H1 (cell line): ENCODE measurements at regions not wholly inside any gene's neighbourhood (a gene's known extent, or its start where the extent isn't known, plus 50 kb on each side); places are given as distances from the start of the nearest gene placed in this dataset.
A peak's percentile ranks its signal among the peaks of the same experiment; 100 is the strongest.

ENCODE experiments used
- CTCF ChIA-PET: fragments of 300-600 bp; sonication (Branson Sonifier 250); formaldehyde crosslinking; loops from one replicate; lab custom pipeline; 2021; ENCODE audit not compliant: partially characterized antibody; lab: Charles Lee
- POLR2A ChIA-PET: fragments of 300-600 bp; sonication (Branson Sonifier 250); formaldehyde crosslinking; loops from one replicate; lab custom pipeline; 2021; ENCODE audit warnings: inconsistent platforms; ENCODE audit not compliant: partially characterized antibody; lab: Charles Lee
- DNase-seq, 2 experiments: peaks; one replicate each; pipeline versions ENCODE4 v3.0.0 to v3.0.0-alpha.2; 2010 to 2022; ENCODE audit warnings: low spot score in 2 of 2, low read depth in 1 of 2, mixed read lengths in 1 of 2
- FAIRE-seq: peaks from 2 replicates; lab custom pipeline; 2011; peaks lifted over from hg19 to GRCh38; lab: Jason Lieb, UNC
- H2AFZ ChIP-seq: 2 replicates; pipeline ENCODE4 v1.8.1; 2012; ENCODE audit warnings: low read length, inconsistent platforms
- H2AK5ac ChIP-seq: 2 replicates; pipeline ENCODE4 v1.6.1; 2013; ENCODE audit warnings: low read depth, low read length
- H2BK120ac ChIP-seq: replicated peaks from 2 replicates; pipeline ENCODE3; 2013; ENCODE audit warnings: low read depth, low read length, inconsistent platforms
- H2BK12ac ChIP-seq: 2 replicates; pipeline ENCODE4 v1.6.1; 2013; ENCODE audit warnings: low read depth, low read length
- H2BK15ac ChIP-seq: 2 replicates; pipeline ENCODE4 v1.6.1; 2013; ENCODE audit warnings: low read length
- H2BK20ac ChIP-seq: 2 replicates; pipeline ENCODE4 v1.6.1; 2013; ENCODE audit warnings: low read length
- H2BK5ac ChIP-seq: 2 replicates; pipeline ENCODE4 v1.6.1; 2013; ENCODE audit warnings: low read depth, low read length
- H3K14ac ChIP-seq: 2 replicates; pipeline ENCODE4 v1.6.1; 2013; ENCODE audit warnings: inconsistent platforms; ENCODE audit not compliant: insufficient read length
- H3K18ac ChIP-seq: 2 replicates; pipeline ENCODE4 v1.6.1; 2013; ENCODE audit warnings: low read length; ENCODE audit errors: extremely low read depth
- H3K23ac ChIP-seq: 2 replicates; pipeline ENCODE4 v1.6.1; 2013; ENCODE audit warnings: inconsistent platforms; ENCODE audit not compliant: insufficient read length
- H3K23me2 ChIP-seq: 2 replicates; pipeline ENCODE4 v1.6.1; 2013; ENCODE audit warnings: low read depth, low read length
- H3K27ac ChIP-seq: 2 replicates; pipeline ENCODE4 v1.6.1; 2011; ENCODE audit warnings: low read depth, low read length, inconsistent platforms
- H3K27me3 ChIP-seq, 4 experiments: replicated peaks in 1 of 4; 1 replicate in 1 of 4; 2 replicates in 3 of 4; pipeline versions ENCODE4 v1.6.1 to v1.8.1; 2011 to 2013; ENCODE audit warnings: low read length in 3 of 4, mild to moderate bottlenecking in 3 of 4, inconsistent platforms in 2 of 4, mixed read lengths in 2 of 4, moderate library complexity in 1 of 4; ENCODE audit not compliant: control insufficient read depth in 3 of 4, insufficient read depth in 3 of 4; ENCODE audit errors: extremely low read depth in 1 of 4
- H3K36me3 ChIP-seq, 4 experiments: 2 replicates each; pipeline versions ENCODE4 v1.6.1 to v1.8.1; 2011 to 2013; ENCODE audit warnings: mild to moderate bottlenecking in 4 of 4, low read length in 3 of 4, moderate library complexity in 2 of 4, control low read depth in 1 of 4, inconsistent platforms in 1 of 4; ENCODE audit not compliant: insufficient read depth in 4 of 4, control insufficient read depth in 2 of 4
- H3K4ac ChIP-seq: replicated peaks from 2 replicates; pipeline ENCODE3; 2013; ENCODE audit warnings: low read length, low read depth, mixed read lengths, inconsistent platforms; ENCODE audit not compliant: insufficient read length
- H3K4me1 ChIP-seq, 4 experiments: replicated peaks in 1 of 4; 1 replicate in 1 of 4; 2 replicates in 3 of 4; pipeline versions ENCODE4 v1.6.1 to v1.8.1; 2011 to 2013; ENCODE audit warnings: low read length in 3 of 4, inconsistent platforms in 2 of 4, mixed read lengths in 1 of 4; ENCODE audit not compliant: insufficient read depth in 4 of 4, control insufficient read depth in 3 of 4
- H3K4me2 ChIP-seq, 2 experiments: 2 replicates each; pipeline versions ENCODE4 v1.6.1 to v1.8.1; 2011 to 2013; ENCODE audit warnings: low read depth in 2 of 2, low read length in 2 of 2, control low read depth in 1 of 2, inconsistent platforms in 1 of 2, mild to moderate bottlenecking in 1 of 2; ENCODE audit not compliant: insufficient read depth in 1 of 2
- H3K4me3 ChIP-seq, 4 experiments: fragments of 200-600, 300-600 bp in 1 of 4; sonication (generic), shearing (Covaris generic), sonication (Bioruptor Twin) in 1 of 4; 2 replicates each; pipeline versions ENCODE4 v1.5.1 to v1.8.1; 2011 to 2016; ENCODE audit warnings: low read length in 4 of 4, low read depth in 3 of 4, control low read depth in 2 of 4, inconsistent platforms in 2 of 4, mild to moderate bottlenecking in 2 of 4, mixed read lengths in 1 of 4, moderate library complexity in 1 of 4; ENCODE audit not compliant: insufficient read depth in 2 of 4; ENCODE audit errors: extremely low read depth in 1 of 4
- H3K56ac ChIP-seq: replicated peaks from 2 replicates; pipeline ENCODE3; 2013; ENCODE audit warnings: low read depth, mild to moderate bottlenecking, mixed read lengths, low read length, inconsistent platforms; ENCODE audit not compliant: insufficient read length
- H3K79me1 ChIP-seq: 2 replicates; pipeline ENCODE4 v1.6.1; 2013; ENCODE audit warnings: low read depth, low read length, control low read depth
- H3K79me2 ChIP-seq, 2 experiments: 2 replicates each; pipeline versions ENCODE4 v1.6.1 to v1.8.1; 2012 to 2013; ENCODE audit warnings: low read length in 2 of 2, mild to moderate bottlenecking in 2 of 2, inconsistent platforms in 1 of 2; ENCODE audit not compliant: insufficient read depth in 2 of 2, control insufficient read depth in 1 of 2
- H3K9ac ChIP-seq, 4 experiments: replicated peaks in 1 of 4; 1 replicate in 1 of 4; 2 replicates in 3 of 4; pipeline versions ENCODE4 v1.6.1 to v1.8.1; 2011 to 2013; ENCODE audit warnings: low read depth in 3 of 4, low read length in 3 of 4, control low read depth in 2 of 4, mild to moderate bottlenecking in 2 of 4, moderate library complexity in 2 of 4, inconsistent platforms in 1 of 4; ENCODE audit errors: extremely low read depth in 1 of 4
- H3K9me3 ChIP-seq, 2 experiments: 2 replicates each; pipeline versions ENCODE4 v1.6.1 to v1.8.1; 2012 to 2013; ENCODE audit warnings: mild to moderate bottlenecking in 2 of 2, moderate library complexity in 2 of 2, control low read depth in 1 of 2, inconsistent platforms in 1 of 2, low read depth in 1 of 2, low read length in 1 of 2, mixed read lengths in 1 of 2; ENCODE audit not compliant: insufficient read depth in 2 of 2
- H4K20me1 ChIP-seq, 2 experiments: replicated peaks in 1 of 2; 2 replicates each; pipeline versions ENCODE3 to v1.8.1; 2011 to 2013; ENCODE audit warnings: inconsistent platforms in 2 of 2, low read length in 2 of 2, mild to moderate bottlenecking in 1 of 2; ENCODE audit not compliant: insufficient read depth in 2 of 2, control insufficient read depth in 1 of 2
- H4K5ac ChIP-seq: 2 replicates; pipeline ENCODE4 v1.6.1; 2013; ENCODE audit warnings: low read length, low read depth, mixed read lengths, inconsistent platforms; ENCODE audit not compliant: insufficient read length
- H4K8ac ChIP-seq: 2 replicates; pipeline ENCODE4 v1.8.0; 2013; ENCODE audit warnings: mild to moderate bottlenecking, moderate library complexity, low read length, inconsistent platforms; ENCODE audit not compliant: insufficient read depth; ENCODE audit errors: extremely low read depth
- H4K91ac ChIP-seq: replicated peaks from 2 replicates; pipeline ENCODE3; 2013; ENCODE audit warnings: low read length, mixed read lengths, inconsistent platforms; ENCODE audit not compliant: insufficient read length
- MAFK ChIP-seq: IDR thresholded peaks from 2 replicates; pipeline ENCODE4 v1.6.1; 2012; ENCODE audit warnings: low read depth, mild to moderate bottlenecking, improper control_type of control experiment, low read length
- POLR2AphosphoS5 ChIP-seq: IDR thresholded peaks from 2 replicates; pipeline ENCODE4 v1.6.1; 2011; ENCODE audit warnings: low read depth, low read length
- WGBS, 2 experiments: shearing (Covaris generic) in 1 of 2; methylation state at CpG; one replicate each; pipeline versions ENCODE4 v1.1.6 to v1.1.7; 2013 to 2015; ENCODE audit warnings: low lambda C conversion rate in 2 of 2, mixed read lengths in 2 of 2, inconsistent platforms in 1 of 2, low coverage in 1 of 2, missing lambda C conversion rate in 1 of 2; ENCODE audit not compliant: insufficient replicate concordance in 2 of 2, insufficient coverage in 1 of 2, insufficient read length in 1 of 2; ENCODE audit errors: extremely low coverage in 1 of 2, missing lambda C conversion rate in 1 of 2; 5-methylcytosine and 5-hydroxymethylcytosine counted together

DNA sequence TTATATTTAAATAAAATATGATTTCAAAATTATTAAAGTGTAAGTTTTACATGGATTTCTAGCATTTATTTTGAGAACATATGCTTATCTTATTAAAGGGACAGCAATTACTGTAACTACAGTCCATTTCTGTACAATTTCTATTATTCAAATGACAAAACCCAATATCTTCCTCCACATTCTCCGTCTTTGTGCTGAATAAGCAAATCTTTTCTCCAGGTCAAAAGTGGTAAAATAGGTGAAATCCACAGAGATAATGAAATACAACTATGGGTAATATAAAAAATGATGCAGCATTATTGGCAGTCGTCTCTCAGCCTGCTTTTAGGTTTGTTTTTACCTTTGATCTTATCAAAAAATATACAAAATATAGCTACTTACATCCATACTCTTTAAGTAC is 79.4 kb upstream of the OTX2 start:
- Histone ChIP-seq H3K23me2 (no peaks in the 10 kb centered on the region), H2BK20ac (no peak overlapping the region), H3K9ac (no peak overlapping the region), H3K56ac (no peak overlapping the region), H3K4me1 (peaks cover 10 to 29% (median 22%) of the 10 kb centered on the region in 4 experiments; a peak in 6 of 7 replicates), H3K4me3 (no peak overlapping the region), H3K27ac (no peak overlapping the region), H2BK12ac (no peak overlapping the region), H3K79me1 (no peaks in the 10 kb centered on the region), H2AK5ac (no peak overlapping the region), H2BK120ac (no peak overlapping the region), H2BK5ac (no peak overlapping the region), H2BK15ac (no peak overlapping the region), H3K79me2 (no peaks in the 10 kb centered on the region), H4K20me1 (no peaks in the 10 kb centered on the region), H3K4me2 (no peak overlapping the region), H3K9me3 (no peaks in the 10 kb centered on the region), H3K4ac (no peak overlapping the region), H4K8ac (no peak overlapping the region), H2AFZ (no peak overlapping the region), H4K91ac (no peak overlapping the region), H3K23ac (no peak overlapping the region), H3K27me3 (peaks cover 13 to 30% (median 25%) of the 10 kb centered on the region in 4 experiments), H3K18ac (no peak overlapping the region), H4K5ac (no peak overlapping the region), H3K14ac (no peak overlapping the region), H3K36me3 (no peaks in the 10 kb centered on the region)
- DNase-seq: no peak
- CTCF ChIA-PET: interaction anchor here (1.1 to 1.4 kb wide), 3 partner anchors 9 to 162 kb away, joined by 3 to 4 read pairs (median 3); no protein-coding TSS in a partner anchor
- no peak for FAIRE-seq
- POLR2A ChIA-PET: interaction anchor here (0.9 kb wide), 1 partner anchor 84 kb away, joined by 4 read pairs; no protein-coding TSS in a partner anchor
- TF ChIP-seq POLR2AphosphoS5: no peak
- peak; percentile 74 for TF ChIP-seq MAFK
- 94% methylated on average over 2 of the region's 2 CpGs; no CpG with 5 or more reads in 1 of the 2 experiments for WGBS, 2 experiments
